ENCODE measurements at regions not wholly inside any gene's neighbourhood (a gene's known extent, or its start where the extent isn't known, plus 50 kb on each side); places are given as distances from the start of the nearest gene placed in this dataset.

DNA sequence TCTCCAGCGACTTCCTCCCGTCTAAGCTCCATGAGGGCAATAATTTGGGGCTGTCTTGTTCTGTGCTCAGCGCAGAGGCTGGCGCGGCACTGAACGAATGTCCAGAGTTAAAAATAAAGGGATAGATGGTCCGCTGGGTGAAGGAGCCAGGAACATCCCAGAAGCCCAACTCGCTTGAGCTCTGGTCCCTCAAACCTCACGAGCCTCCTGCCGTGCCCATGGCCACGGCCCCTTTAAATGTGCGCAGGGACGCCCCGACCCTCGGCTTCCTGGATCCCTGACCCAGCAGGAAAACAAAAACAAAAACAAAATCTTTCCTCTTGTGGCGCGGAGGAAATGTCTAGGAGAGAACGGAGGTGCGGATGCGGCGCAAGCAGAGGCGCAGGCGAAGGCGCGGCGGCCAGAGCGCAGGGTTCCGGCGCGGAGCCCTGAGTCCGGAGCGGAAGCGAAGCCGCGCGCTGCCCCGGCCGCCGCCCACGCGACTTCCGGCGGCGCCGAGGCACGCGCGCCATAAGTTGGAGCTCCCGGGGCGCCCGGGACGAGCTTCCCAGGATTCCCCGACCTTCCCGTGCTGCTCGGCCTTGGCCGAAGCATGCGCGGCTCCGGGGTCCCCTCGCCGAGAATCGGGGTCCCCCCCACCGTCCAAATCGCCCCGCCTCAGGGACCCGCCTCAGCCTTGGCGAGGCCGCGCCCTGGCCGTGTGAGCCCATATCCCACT, 52.9 kb upstream of the WNT7A start:
- ATAC-seq (ENCODE audit: insufficient number of reproducible peaks, low FRiP score, low read depth) (no peak), DNase-seq (ENCODE audit: low spot score) (no peak)
- Histone ChIP-seq H3K4me3 (peak overlapping the region; percentile 58), H3K27ac (no peak overlapping the region), H3K4me1 (ENCODE audit: control insufficient read depth in 1 of 2, low read depth in 2 of 2) (no peaks in the 10 kb centered on the region), H3K9me3 (peaks cover 4% of the 10 kb centered on the region), H3K36me3 (no peaks in the 10 kb centered on the region), H3K27me3 (replicated peaks; ENCODE audit: insufficient read depth) (no peaks in the 10 kb centered on the region)
- TF ChIP-seq, protein P1, sequence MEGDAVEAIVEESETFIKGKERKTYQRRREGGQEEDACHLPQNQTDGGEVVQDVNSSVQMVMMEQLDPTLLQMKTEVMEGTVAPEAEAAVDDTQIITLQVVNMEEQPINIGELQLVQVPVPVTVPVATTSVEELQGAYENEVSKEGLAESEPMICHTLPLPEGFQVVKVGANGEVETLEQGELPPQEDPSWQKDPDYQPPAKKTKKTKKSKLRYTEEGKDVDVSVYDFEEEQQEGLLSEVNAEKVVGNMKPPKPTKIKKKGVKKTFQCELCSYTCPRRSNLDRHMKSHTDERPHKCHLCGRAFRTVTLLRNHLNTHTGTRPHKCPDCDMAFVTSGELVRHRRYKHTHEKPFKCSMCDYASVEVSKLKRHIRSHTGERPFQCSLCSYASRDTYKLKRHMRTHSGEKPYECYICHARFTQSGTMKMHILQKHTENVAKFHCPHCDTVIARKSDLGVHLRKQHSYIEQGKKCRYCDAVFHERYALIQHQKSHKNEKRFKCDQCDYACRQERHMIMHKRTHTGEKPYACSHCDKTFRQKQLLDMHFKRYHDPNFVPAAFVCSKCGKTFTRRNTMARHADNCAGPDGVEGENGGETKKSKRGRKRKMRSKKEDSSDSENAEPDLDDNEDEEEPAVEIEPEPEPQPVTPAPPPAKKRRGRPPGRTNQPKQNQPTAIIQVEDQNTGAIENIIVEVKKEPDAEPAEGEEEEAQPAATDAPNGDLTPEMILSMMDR (IDR thresholded peaks at IDR 0.05), result no peak

DNA sequence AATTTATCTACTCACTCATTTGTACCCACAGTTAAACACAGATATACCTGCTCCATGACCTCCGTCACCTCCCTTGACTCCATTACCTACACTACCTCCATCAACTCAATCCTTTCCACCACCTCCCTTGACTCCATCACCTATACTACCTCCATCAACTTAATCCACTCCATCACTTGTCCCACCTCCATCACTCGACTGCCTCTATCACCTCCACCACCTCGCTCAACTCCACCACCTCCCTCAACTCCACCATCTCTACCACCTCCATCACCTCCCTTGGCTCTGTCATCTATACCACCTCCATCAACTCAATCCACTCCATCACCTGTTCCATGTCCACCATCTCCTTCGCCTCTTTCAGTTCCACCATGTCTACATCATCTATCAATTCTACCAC, 51.3 kb upstream of the WNT7A start:
- no peak for DNase-seq (ENCODE audit: low spot score)
- Histone ChIP-seq H3K36me3 (no peaks in the 10 kb centered on the region), H3K27me3 (replicated peaks; ENCODE audit: insufficient read depth) (no peaks in the 10 kb centered on the region), H3K9me3 (peaks cover 4% of the 10 kb centered on the region), H3K27ac (no peak overlapping the region), H3K4me3 (no peak overlapping the region), H3K4me1 (ENCODE audit: control insufficient read depth in 1 of 2, low read depth in 2 of 2) (no peaks in the 10 kb centered on the region)
- no peak for ATAC-seq (ENCODE audit: insufficient number of reproducible peaks, low FRiP score, low read depth)
- TF ChIP-seq, protein P1 (IDR thresholded peaks at IDR 0.05), result no peak
